NCI-H524 (cell line): ENCODE measurements at regions not wholly inside any gene's neighbourhood (a gene's known extent, or its start where the extent isn't known, plus 50 kb on each side); places are given as distances from the start of the nearest gene placed in this dataset.
A peak's percentile ranks its signal among the peaks of the same experiment; 100 is the strongest.
"Not testable (repeated sequence)": the region's sequence is repeated elsewhere in the genome, so short reads cannot be mapped to it uniquely, and the experiment has no call there.

Source experiments
- DNase-seq, 2 experiments: peaks; one replicate each; lab custom pipeline; 2025; lab: John Stamatoyannopoulos, UW

GRCh38 chr18:15164446-15164845 lies 416.5 kb downstream of the ANKRD30B start:
- not testable (repeated sequence) for DNase-seq

GRCh38 chr18:15165048-15165447 lies 417.1 kb downstream of the ANKRD30B start:
- DNase-seq = no peak

GRCh38 chr18:15193028-15193427 lies 445.1 kb downstream of the ANKRD30B start:
- not testable (repeated sequence) for DNase-seq

- DNase-seq = not testable (repeated sequence)
Observed at GRCh38 chr18:15193813-15194212, 445.8 kb downstream of the ANKRD30B start.

GRCh38 chr18:15197338-15198115 lies 449.6 kb downstream of the ANKRD30B start:
- peak; percentile 1 to 22 for DNase-seq

- peak in 1 of 2 experiments; percentile 14 for DNase-seq
Observed at GRCh38 chr18:15198116-15198389, 450.1 kb downstream of the ANKRD30B start.
